ENCODE measurements at regions not wholly inside any gene's neighbourhood (a gene's known extent, or its start where the extent isn't known, plus 50 kb on each side); places are given as distances from the start of the nearest gene placed in this dataset.
"Not testable (repeated sequence)": the region's sequence is repeated elsewhere in the genome, so short reads cannot be mapped to it uniquely, and the experiment has no call there.

DNA sequence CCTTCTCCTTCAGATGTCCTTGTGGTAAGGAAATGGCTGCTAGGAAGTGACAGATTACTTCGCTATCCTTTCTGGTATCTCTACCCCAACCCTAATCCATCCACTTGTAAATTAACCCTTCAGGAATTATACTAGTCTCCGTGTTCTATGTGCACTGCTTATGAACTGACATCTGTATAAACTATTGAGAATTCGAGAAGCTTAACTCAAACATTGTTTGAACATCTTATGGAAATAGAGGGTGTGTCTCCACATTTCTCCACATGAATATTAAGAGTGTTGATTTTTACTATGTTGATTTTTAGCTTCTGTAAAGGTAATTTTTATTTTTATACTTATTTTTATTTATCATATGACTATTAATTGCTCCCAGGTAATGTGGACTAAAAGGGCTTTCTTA, 457.6 kb upstream of the ZNF337 start:
- Histone ChIP-seq H3K27ac (no peak overlapping the region), H3K4me2 (no peak overlapping the region), H3K9ac (no peak overlapping the region), H3K4me3 (IDR thresholded peaks at IDR 0.05; ENCODE audit: insufficient read depth, low read depth, low read length) (no peak overlapping the region), H3K36me3 (ENCODE audit: insufficient read depth) (no peaks in the 10 kb centered on the region), H3K27me3 (ENCODE audit: insufficient read depth, low read depth) (no peaks in the 10 kb centered on the region), H3K79me2 (ENCODE audit: insufficient read depth, low read depth) (no peaks in the 10 kb centered on the region), H4K20me1 (ENCODE audit: insufficient read depth) (no peaks in the 10 kb centered on the region), H3K4me1 (ENCODE audit: low read depth, poor library complexity, severe bottlenecking) (no peaks in the 10 kb centered on the region), H2AFZ (ENCODE audit: low read depth) (no peak overlapping the region)
- no peak for TF ChIP-seq CTCF (conservative IDR thresholded peaks at IDR 0.05; ENCODE audit: low read depth, low read length)

DNA sequence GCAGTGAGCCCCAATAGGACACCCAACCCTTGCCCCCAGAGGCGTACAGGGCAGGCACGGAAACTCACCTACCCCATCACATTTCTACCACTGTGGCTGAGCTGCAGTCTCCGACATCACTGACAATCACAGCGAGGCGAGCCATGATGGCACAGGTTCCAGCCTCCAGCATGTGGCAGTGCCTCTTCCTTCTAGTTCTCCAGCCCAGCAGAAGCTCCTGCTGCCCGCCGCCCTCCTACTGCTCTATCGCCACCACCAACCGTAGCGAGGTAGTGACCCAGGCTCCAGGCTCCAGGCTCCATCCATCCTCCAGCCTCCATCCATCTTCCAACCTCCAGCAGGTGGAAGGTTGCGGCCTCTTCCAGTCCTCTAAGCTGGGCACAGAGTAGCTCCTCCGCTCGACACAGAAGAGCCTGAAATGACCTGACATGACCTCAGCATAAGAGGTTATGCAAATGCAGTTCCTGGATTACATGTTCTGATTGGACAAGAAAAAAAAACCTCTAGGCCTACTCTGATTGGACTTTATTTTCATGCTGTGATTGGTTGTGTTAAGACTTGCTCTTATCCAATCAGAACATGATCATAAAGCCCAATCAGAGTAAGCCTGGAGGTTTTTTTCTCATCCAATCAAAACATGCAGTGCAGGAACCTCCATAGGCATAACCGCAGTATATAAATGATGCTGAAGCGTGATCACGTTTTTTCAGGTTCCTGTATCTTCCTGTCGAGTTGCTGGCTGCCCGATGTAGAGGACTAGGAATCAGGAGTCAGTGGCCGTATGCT, 438.9 kb upstream of the ZNF337 start:
- no peak overlapping the region for H3K9ac ChIP-seq
- H3K4me3 ChIP-seq (IDR thresholded peaks at IDR 0.05; ENCODE audit: insufficient read depth, low read depth, low read length), result no peak overlapping the region
- no peaks in the 10 kb centered on the region for H3K79me2 ChIP-seq (ENCODE audit: insufficient read depth, low read depth)
- no peak overlapping the region for H2AFZ ChIP-seq (ENCODE audit: low read depth)
- no peak overlapping the region for H3K4me2 ChIP-seq
- no peaks in the 10 kb centered on the region for H3K36me3 ChIP-seq (ENCODE audit: insufficient read depth)
- H4K20me1 ChIP-seq (ENCODE audit: insufficient read depth), result no peaks in the 10 kb centered on the region
- no peaks in the 10 kb centered on the region for H3K4me1 ChIP-seq (ENCODE audit: low read depth, poor library complexity, severe bottlenecking)
- no peak for TF ChIP-seq CTCF (conservative IDR thresholded peaks at IDR 0.05; ENCODE audit: low read depth, low read length)
- no peaks in the 10 kb centered on the region for H3K27me3 ChIP-seq (ENCODE audit: insufficient read depth, low read depth)
- H3K27ac ChIP-seq, result no peak overlapping the region

DNA sequence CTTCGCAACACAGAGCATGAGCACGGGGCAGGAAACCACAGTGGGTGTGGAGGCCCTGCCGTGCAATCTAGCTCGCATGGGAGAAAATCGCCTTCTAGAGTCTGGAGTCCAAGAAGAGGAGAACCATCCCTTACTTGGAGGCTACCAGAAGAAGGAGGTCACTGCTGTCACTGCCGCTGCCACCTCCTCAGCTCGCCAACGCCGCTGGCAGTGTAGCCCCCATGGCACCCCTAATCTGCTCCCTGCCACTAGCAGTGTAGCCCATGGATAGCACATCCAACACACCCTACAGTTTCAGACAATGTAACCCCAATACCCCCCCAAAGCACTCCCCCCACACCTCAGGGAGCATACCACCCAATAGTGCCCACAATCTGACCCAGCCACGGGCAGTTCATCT, 438.0 kb upstream of the ZNF337 start:
- Histone ChIP-seq H3K4me3 (IDR thresholded peaks at IDR 0.05; ENCODE audit: insufficient read depth, low read depth, low read length) (no peak overlapping the region), H3K27ac (no peak overlapping the region), H3K36me3 (ENCODE audit: insufficient read depth) (no peaks in the 10 kb centered on the region), H2AFZ (ENCODE audit: low read depth) (no peak overlapping the region), H3K27me3 (ENCODE audit: insufficient read depth, low read depth) (no peaks in the 10 kb centered on the region), H3K79me2 (ENCODE audit: insufficient read depth, low read depth) (no peaks in the 10 kb centered on the region), H4K20me1 (ENCODE audit: insufficient read depth) (no peaks in the 10 kb centered on the region), H3K4me2 (no peak overlapping the region), H3K4me1 (ENCODE audit: low read depth, poor library complexity, severe bottlenecking) (no peaks in the 10 kb centered on the region), H3K9ac (no peak overlapping the region)
- TF ChIP-seq CTCF (conservative IDR thresholded peaks at IDR 0.05; ENCODE audit: low read depth, low read length), result no peak

- not testable (repeated sequence) for H3K4me1 ChIP-seq (ENCODE audit: low read depth, poor library complexity, severe bottlenecking); H3K27ac ChIP-seq
Measured at GRCh38 chr20:26133794-26134193, 437.1 kb upstream of the ZNF337 start.

DNA sequence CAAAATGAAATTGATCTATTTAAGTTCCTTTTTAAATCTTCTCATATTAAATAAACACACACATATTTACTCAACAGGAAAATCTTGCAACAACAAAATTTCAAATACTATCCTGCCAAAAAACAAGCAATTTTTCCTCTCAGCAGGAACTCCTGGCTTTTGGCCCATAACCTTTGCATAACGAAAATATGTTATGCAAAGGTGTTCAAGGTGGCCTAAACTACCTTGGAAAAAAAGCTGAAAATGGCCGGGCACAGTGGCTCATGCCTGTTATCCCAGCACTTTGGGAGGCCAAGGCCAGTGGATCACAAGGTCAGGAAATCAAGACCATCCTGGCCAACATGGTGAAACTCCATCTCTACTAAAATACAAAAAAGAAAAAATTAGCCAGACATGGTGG, 424.3 kb upstream of the ZNF337 start:
- H3K4me1 ChIP-seq (ENCODE audit: low read depth, poor library complexity, severe bottlenecking); H3K27me3 ChIP-seq (ENCODE audit: insufficient read depth, low read depth); H3K36me3 ChIP-seq (ENCODE audit: insufficient read depth); H2AFZ ChIP-seq (ENCODE audit: low read depth); H3K27ac ChIP-seq; H3K79me2 ChIP-seq (ENCODE audit: insufficient read depth, low read depth); H3K4me3 ChIP-seq (IDR thresholded peaks at IDR 0.05; ENCODE audit: insufficient read depth, low read depth, low read length); H3K4me2 ChIP-seq; H3K9ac ChIP-seq; H4K20me1 ChIP-seq (ENCODE audit: insufficient read depth): not testable (repeated sequence)

More at GRCh38 chr20:26133794-26134193, 437.1 kb upstream of the ZNF337 start:
- H4K20me1 ChIP-seq (ENCODE audit: insufficient read depth); H3K36me3 ChIP-seq (ENCODE audit: insufficient read depth); H3K4me3 ChIP-seq (IDR thresholded peaks at IDR 0.05; ENCODE audit: insufficient read depth, low read depth, low read length); H3K9ac ChIP-seq; H3K79me2 ChIP-seq (ENCODE audit: insufficient read depth, low read depth); H3K27me3 ChIP-seq (ENCODE audit: insufficient read depth, low read depth); H3K4me2 ChIP-seq; H2AFZ ChIP-seq (ENCODE audit: low read depth): not testable (repeated sequence)

- H3K4me1 ChIP-seq (ENCODE audit: low read depth, poor library complexity, severe bottlenecking); H4K20me1 ChIP-seq (ENCODE audit: insufficient read depth); H3K36me3 ChIP-seq (ENCODE audit: insufficient read depth): not testable (repeated sequence)
Measured at GRCh38 chr20:26094498-26094897, 397.8 kb upstream of the ZNF337 start.

GRCh38 chr20:26091921-26092320, 395.3 kb upstream of the ZNF337 start:
- not testable (repeated sequence) for H3K4me3 ChIP-seq (IDR thresholded peaks at IDR 0.05; ENCODE audit: insufficient read depth, low read depth, low read length); H3K9ac ChIP-seq; H2AFZ ChIP-seq (ENCODE audit: low read depth); H3K79me2 ChIP-seq (ENCODE audit: insufficient read depth, low read depth); H4K20me1 ChIP-seq (ENCODE audit: insufficient read depth); H3K4me1 ChIP-seq (ENCODE audit: low read depth, poor library complexity, severe bottlenecking); H3K27ac ChIP-seq; H3K27me3 ChIP-seq (ENCODE audit: insufficient read depth, low read depth); H3K4me2 ChIP-seq; H3K36me3 ChIP-seq (ENCODE audit: insufficient read depth)

More at GRCh38 chr20:26094498-26094897, 397.8 kb upstream of the ZNF337 start:
- not testable (repeated sequence) for H3K4me2 ChIP-seq; H2AFZ ChIP-seq (ENCODE audit: low read depth); H3K9ac ChIP-seq; H3K4me3 ChIP-seq (IDR thresholded peaks at IDR 0.05; ENCODE audit: insufficient read depth, low read depth, low read length); H3K27me3 ChIP-seq (ENCODE audit: insufficient read depth, low read depth); H3K79me2 ChIP-seq (ENCODE audit: insufficient read depth, low read depth); H3K27ac ChIP-seq

GRCh38 chr20:26086195-26086594, 389.5 kb upstream of the ZNF337 start:
- not testable (repeated sequence) for H3K4me2 ChIP-seq; H4K20me1 ChIP-seq (ENCODE audit: insufficient read depth); H3K27me3 ChIP-seq (ENCODE audit: insufficient read depth, low read depth); H3K79me2 ChIP-seq (ENCODE audit: insufficient read depth, low read depth); H3K4me1 ChIP-seq (ENCODE audit: low read depth, poor library complexity, severe bottlenecking); H3K4me3 ChIP-seq (IDR thresholded peaks at IDR 0.05; ENCODE audit: insufficient read depth, low read depth, low read length); H3K36me3 ChIP-seq (ENCODE audit: insufficient read depth); H3K9ac ChIP-seq; H2AFZ ChIP-seq (ENCODE audit: low read depth); H3K27ac ChIP-seq

All from KMS-11 (cell line).